ENCODE measurements at regions not wholly inside any gene's neighbourhood (a gene's known extent, or its start where the extent isn't known, plus 50 kb on each side); places are given as distances from the start of the nearest gene placed in this dataset.

DNA sequence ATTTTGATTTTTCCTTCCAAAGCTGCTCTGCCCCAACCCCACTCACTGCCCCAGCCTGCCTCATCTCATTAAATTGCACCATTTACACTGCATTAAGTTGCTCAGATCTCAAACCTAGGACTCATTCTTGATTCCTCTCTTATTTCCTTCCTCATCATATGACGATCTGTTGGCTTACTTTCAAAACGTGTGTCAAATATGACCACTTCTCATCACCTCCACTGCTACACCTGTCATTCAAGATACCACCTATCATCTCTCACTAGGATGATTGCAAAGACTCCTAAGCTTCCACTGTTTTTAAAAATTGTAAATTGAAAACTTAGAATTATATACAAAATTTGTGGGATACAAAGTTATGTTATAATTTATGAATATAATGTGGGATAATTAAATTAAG is 147.1 kb downstream of the DCK start:
- CTCF ChIA-PET = no interaction called here
- BruUV-seq (replicated peaks) = no TSS peak
- no peak overlapping the region for H3K4me3 ChIP-seq (replicated peaks in 1 of 3; ENCODE audit: insufficient read depth in 1 of 3, low read depth in 1 of 3, low read length in 3 of 3)

DNA sequence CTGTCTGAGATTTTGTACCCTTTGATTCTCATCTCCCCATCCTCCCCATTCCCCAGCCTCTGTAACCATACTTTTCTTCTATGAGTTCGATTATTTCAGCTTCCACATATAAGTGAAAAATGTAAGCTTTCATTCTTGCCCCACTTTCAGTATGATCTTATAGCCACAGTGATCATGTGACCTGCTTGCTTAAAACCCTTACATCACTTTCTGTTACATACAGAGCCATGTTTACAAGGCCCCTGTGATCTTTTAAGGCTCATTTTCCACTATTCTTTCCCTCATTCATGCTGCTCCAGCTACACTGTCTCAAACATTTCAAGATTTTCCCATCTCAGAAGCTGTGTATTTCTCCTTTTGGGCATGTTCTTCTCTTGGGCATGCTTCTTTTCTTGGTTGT is 147.7 kb downstream of the DCK start:
- BruUV-seq (replicated peaks) = no TSS peak
- Histone ChIP-seq H3K4me2 (ENCODE audit: insufficient read depth, low read length) (no peak overlapping the region), H3K36me3 (ENCODE audit: control insufficient read depth in 2 of 2, extremely low read depth in 1 of 2, insufficient read depth in 2 of 2, low read length in 2 of 2) (no peaks in the 10 kb centered on the region), H3K4me1 (ENCODE audit: control insufficient read depth, extremely low read depth, insufficient read depth, low read length) (no peaks in the 10 kb centered on the region), H3K27ac (ENCODE audit: insufficient read depth, low read depth, low read length) (no peak overlapping the region), H3K9ac (replicated peaks; ENCODE audit: extremely low read depth, insufficient read depth, low read length) (no peak overlapping the region), H3K79me2 (ENCODE audit: control insufficient read depth, insufficient read depth, low read length) (no peaks in the 10 kb centered on the region), H2AFZ (ENCODE audit: low read depth, low read length) (no peak overlapping the region), H3K27me3 (ENCODE audit: control insufficient read depth in 2 of 2, insufficient read depth in 2 of 2, low read length in 2 of 2) (no peaks in the 10 kb centered on the region), H4K20me1 (replicated peaks; ENCODE audit: control insufficient read depth, extremely low read depth, insufficient read depth, low read length) (no peaks in the 10 kb centered on the region), H3K4me3 (replicated peaks in 1 of 3; ENCODE audit: insufficient read depth in 1 of 3, low read depth in 1 of 3, low read length in 3 of 3) (no peak overlapping the region), H3K9me3 (replicated peaks; ENCODE audit: control insufficient read depth, insufficient read depth, low read length) (no peaks in the 10 kb centered on the region), H3K9me1 (replicated peaks; ENCODE audit: control insufficient read depth, extremely low read depth, insufficient read depth, low read length) (no peaks in the 10 kb centered on the region)
- DNase-seq (ENCODE audit: low read depth, low spot score) = no peak
- TF ChIP-seq, protein P1, sequence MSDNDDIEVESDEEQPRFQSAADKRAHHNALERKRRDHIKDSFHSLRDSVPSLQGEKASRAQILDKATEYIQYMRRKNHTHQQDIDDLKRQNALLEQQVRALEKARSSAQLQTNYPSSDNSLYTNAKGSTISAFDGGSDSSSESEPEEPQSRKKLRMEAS (IDR thresholded peaks at IDR 0.05; ENCODE audit: insufficient read depth, insufficient read length) = no peak
- TF ChIP-seq, protein P2, sequence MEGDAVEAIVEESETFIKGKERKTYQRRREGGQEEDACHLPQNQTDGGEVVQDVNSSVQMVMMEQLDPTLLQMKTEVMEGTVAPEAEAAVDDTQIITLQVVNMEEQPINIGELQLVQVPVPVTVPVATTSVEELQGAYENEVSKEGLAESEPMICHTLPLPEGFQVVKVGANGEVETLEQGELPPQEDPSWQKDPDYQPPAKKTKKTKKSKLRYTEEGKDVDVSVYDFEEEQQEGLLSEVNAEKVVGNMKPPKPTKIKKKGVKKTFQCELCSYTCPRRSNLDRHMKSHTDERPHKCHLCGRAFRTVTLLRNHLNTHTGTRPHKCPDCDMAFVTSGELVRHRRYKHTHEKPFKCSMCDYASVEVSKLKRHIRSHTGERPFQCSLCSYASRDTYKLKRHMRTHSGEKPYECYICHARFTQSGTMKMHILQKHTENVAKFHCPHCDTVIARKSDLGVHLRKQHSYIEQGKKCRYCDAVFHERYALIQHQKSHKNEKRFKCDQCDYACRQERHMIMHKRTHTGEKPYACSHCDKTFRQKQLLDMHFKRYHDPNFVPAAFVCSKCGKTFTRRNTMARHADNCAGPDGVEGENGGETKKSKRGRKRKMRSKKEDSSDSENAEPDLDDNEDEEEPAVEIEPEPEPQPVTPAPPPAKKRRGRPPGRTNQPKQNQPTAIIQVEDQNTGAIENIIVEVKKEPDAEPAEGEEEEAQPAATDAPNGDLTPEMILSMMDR (IDR thresholded peaks at IDR 0.05; ENCODE audit: extremely low read depth in 1 of 2, insufficient read depth in 1 of 2, low read depth in 1 of 2, low read length in 2 of 2) = no peak
- dilution Hi-C loops (cut with MboI; ENCODE audit: extremely low pct_ligation_motif_present, low sequenced_read_pairs) = no loop called here
- FAIRE-seq = no peak
- intact Hi-C loops (cut with micrococcal nuclease) = no loop called here
- POLR2A ChIA-PET = no interaction called here
- CTCF ChIA-PET = no interaction called here

More for the DNA sequence above, 147.1 kb downstream of the DCK start:
- no peak for FAIRE-seq
- H3K79me2 ChIP-seq (ENCODE audit: control insufficient read depth, insufficient read depth, low read length) = no peaks in the 10 kb centered on the region
- H3K4me2 ChIP-seq (ENCODE audit: insufficient read depth, low read length) = no peak overlapping the region
- no peak overlapping the region for H2AFZ ChIP-seq (ENCODE audit: low read depth, low read length)
- intact Hi-C loops (cut with micrococcal nuclease) (no loop called here), dilution Hi-C loops (cut with MboI; ENCODE audit: extremely low pct_ligation_motif_present, low sequenced_read_pairs) (no loop called here)
- no peaks in the 10 kb centered on the region for H4K20me1 ChIP-seq (replicated peaks; ENCODE audit: control insufficient read depth, extremely low read depth, insufficient read depth, low read length)
- H3K9me3 ChIP-seq (replicated peaks; ENCODE audit: control insufficient read depth, insufficient read depth, low read length) = no peaks in the 10 kb centered on the region
- no peaks in the 10 kb centered on the region for H3K4me1 ChIP-seq (ENCODE audit: control insufficient read depth, extremely low read depth, insufficient read depth, low read length)
- H3K27me3 ChIP-seq (ENCODE audit: control insufficient read depth in 2 of 2, insufficient read depth in 2 of 2, low read length in 2 of 2) = no peaks in the 10 kb centered on the region
- DNase-seq (ENCODE audit: low read depth, low spot score) = no peak
- no peak overlapping the region for H3K27ac ChIP-seq (ENCODE audit: insufficient read depth, low read depth, low read length)
- no peaks in the 10 kb centered on the region for H3K9me1 ChIP-seq (replicated peaks; ENCODE audit: control insufficient read depth, extremely low read depth, insufficient read depth, low read length)
- no peak overlapping the region for H3K9ac ChIP-seq (replicated peaks; ENCODE audit: extremely low read depth, insufficient read depth, low read length)
- POLR2A ChIA-PET = no interaction called here
- no peaks in the 10 kb centered on the region for H3K36me3 ChIP-seq (ENCODE audit: control insufficient read depth in 2 of 2, extremely low read depth in 1 of 2, insufficient read depth in 2 of 2, low read length in 2 of 2)
- TF ChIP-seq, protein P1 (IDR thresholded peaks at IDR 0.05; ENCODE audit: insufficient read depth, insufficient read length) = no peak
- no peak for TF ChIP-seq GATA2 (IDR thresholded peaks at IDR 0.05; ENCODE audit: insufficient read depth, insufficient read length, low read depth, low read length)
- TF ChIP-seq FOS (IDR thresholded peaks at IDR 0.05; ENCODE audit: borderline replicate concordance, insufficient read depth, low read length) = no peak
- TF ChIP-seq EZH2 (IDR thresholded peaks at IDR 0.05; ENCODE audit: borderline replicate concordance, low read depth, low read length, severe bottlenecking) = no peak
- no peak for TF ChIP-seq MYC (IDR thresholded peaks at IDR 0.05; ENCODE audit: low read depth, low read length)

All from endothelial cell of umbilical vein (primary cell).